ENCODE measurements at regions not wholly inside any gene's neighbourhood (a gene's known extent, or its start where the extent isn't known, plus 50 kb on each side); places are given as distances from the start of the nearest gene placed in this dataset.
"Not testable (repeated sequence)": the region's sequence is repeated elsewhere in the genome, so short reads cannot be mapped to it uniquely, and the experiment has no call there.

DNA sequence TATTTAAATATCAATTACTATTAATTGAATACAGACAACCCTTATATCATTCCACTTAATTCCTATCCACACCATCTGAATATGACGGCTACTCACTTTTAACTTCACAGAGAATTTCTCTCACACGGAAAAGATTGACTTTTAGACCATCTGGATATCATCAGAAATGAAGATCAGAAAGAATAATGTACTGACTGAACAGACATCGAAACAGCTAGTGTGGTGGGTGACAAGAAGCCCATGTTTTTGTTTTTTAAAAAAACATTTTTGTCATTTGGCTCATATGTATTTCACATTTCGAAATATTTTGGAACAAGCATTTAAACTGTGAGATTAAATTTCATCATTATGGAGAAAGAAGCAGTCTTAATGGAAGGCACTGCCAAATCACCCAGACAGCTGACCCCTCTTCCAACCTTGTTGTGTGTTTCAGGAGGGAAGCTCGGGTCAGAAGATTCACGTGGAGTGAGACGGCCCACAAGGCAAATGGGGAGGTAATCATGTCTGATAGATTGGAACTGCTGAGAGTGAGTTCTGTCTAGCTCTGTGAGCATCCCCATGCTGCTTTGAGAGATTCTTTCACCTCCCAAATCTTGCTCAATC lies 204.2 kb upstream of the RASGEF1B start:
- H3K4me3 ChIP-seq (replicated peaks; ENCODE audit: low read depth, low read length) = no peak overlapping the region
- TF ChIP-seq, protein P1, sequence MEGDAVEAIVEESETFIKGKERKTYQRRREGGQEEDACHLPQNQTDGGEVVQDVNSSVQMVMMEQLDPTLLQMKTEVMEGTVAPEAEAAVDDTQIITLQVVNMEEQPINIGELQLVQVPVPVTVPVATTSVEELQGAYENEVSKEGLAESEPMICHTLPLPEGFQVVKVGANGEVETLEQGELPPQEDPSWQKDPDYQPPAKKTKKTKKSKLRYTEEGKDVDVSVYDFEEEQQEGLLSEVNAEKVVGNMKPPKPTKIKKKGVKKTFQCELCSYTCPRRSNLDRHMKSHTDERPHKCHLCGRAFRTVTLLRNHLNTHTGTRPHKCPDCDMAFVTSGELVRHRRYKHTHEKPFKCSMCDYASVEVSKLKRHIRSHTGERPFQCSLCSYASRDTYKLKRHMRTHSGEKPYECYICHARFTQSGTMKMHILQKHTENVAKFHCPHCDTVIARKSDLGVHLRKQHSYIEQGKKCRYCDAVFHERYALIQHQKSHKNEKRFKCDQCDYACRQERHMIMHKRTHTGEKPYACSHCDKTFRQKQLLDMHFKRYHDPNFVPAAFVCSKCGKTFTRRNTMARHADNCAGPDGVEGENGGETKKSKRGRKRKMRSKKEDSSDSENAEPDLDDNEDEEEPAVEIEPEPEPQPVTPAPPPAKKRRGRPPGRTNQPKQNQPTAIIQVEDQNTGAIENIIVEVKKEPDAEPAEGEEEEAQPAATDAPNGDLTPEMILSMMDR (IDR thresholded peaks at IDR 0.05; ENCODE audit: low read depth, low read length, missing control alignments) = no peak
- no peak for DNase-seq (ENCODE audit: extremely low read depth, low read depth)

DNA sequence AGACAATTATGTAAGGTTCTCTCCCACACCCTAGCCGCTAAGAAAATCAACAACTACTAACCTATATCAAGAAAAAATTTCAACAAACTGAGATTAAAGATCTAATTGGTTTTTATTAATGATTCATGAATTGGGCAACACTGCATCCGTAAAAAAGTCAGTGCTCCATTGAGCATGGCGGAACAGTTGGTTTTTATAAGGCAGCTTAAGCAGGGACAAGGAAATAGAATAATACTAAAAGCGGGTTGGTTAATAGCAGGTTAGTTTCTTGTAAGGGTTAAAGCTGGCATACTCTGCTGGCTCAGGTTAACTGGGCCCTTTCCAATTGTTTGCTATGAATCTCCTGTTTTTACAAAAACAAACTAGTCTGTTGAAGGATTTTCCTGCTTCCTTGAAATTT lies 202.3 kb upstream of the RASGEF1B start:
- H3K4me3 ChIP-seq (replicated peaks; ENCODE audit: low read depth, low read length) = no peak overlapping the region
- no peak for DNase-seq (ENCODE audit: extremely low read depth, low read depth)
- TF ChIP-seq, protein P1 (IDR thresholded peaks at IDR 0.05; ENCODE audit: low read depth, low read length, missing control alignments) = no peak

- H3K4me3 ChIP-seq (replicated peaks; ENCODE audit: low read depth, low read length); DNase-seq (ENCODE audit: extremely low read depth, low read depth): not testable (repeated sequence)
Measured at GRCh38 chr4:81668328-81668727, 196.6 kb upstream of the RASGEF1B start.

GRCh38 chr4:81667539-81667938 lies 195.8 kb upstream of the RASGEF1B start:
- no peak for DNase-seq (ENCODE audit: extremely low read depth, low read depth)
- TF ChIP-seq, protein P1 (IDR thresholded peaks at IDR 0.05; ENCODE audit: low read depth, low read length, missing control alignments) = no peak
- H3K4me3 ChIP-seq (replicated peaks; ENCODE audit: low read depth, low read length) = no peak overlapping the region

DNA sequence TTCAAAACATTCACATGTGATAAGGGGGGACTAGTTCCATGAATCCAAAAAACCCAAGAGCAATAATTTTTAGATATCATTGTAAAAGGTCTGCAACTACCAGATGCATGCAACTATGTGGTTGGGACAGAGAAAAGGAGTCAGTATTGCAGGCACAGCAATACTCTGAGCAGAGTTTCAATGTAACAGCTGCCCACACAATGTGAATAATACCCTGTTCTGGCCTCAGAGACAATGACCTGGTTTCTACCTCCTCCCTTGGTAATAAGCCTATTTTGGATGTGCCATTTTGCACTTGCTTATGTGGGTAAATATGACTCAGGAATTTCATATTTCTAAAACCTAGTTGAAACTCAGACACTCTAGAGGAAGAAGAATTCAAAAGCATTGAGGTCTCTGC lies 194.8 kb upstream of the RASGEF1B start:
- TF ChIP-seq, protein P1 (IDR thresholded peaks at IDR 0.05; ENCODE audit: low read depth, low read length, missing control alignments) = no peak
- H3K4me3 ChIP-seq (replicated peaks; ENCODE audit: low read depth, low read length) = no peak overlapping the region
- no peak for DNase-seq (ENCODE audit: extremely low read depth, low read depth)

GRCh38 chr4:81665649-81666048 lies 193.9 kb upstream of the RASGEF1B start:
- H3K4me3 ChIP-seq (replicated peaks; ENCODE audit: low read depth, low read length) = no peak overlapping the region
- TF ChIP-seq, protein P1 (IDR thresholded peaks at IDR 0.05; ENCODE audit: low read depth, low read length, missing control alignments) = no peak
- no peak for DNase-seq (ENCODE audit: extremely low read depth, low read depth)

DNA sequence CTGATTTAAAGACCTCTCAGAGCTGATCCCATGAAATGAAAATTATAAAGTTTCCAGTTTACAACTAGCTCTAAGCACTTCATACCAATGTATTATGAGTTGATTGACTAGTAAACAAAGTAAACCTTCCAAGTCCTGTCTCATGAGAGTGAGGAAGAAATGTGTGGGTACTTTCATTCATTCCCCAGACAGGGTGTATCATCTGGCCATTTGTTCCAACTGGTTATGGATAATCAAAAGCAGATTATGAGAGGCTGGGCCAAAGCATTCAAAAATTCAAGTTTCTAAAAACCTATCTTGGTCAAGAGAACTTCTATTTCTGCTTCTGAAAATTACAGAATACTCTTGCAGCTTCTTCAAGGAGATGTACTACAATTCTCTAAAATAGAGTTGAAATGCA lies 193.3 kb upstream of the RASGEF1B start:
- DNase-seq (ENCODE audit: extremely low read depth, low read depth) = no peak
- no peak overlapping the region for H3K4me3 ChIP-seq (replicated peaks; ENCODE audit: low read depth, low read length)
- TF ChIP-seq, protein P1 (IDR thresholded peaks at IDR 0.05; ENCODE audit: low read depth, low read length, missing control alignments) = no peak
